H1 (cell line): ENCODE measurements at regions not wholly inside any gene's neighbourhood (a gene's known extent, or its start where the extent isn't known, plus 50 kb on each side); places are given as distances from the start of the nearest gene placed in this dataset.

Experiments used
- E2F6 ChIP-seq: IDR thresholded peaks from 2 replicates; pipeline ENCODE4 v1.6.1; 2012; ENCODE audit warnings: inconsistent platforms
- POU5F1 ChIP-seq: IDR thresholded peaks from 2 replicates; pipeline ENCODE4 v1.6.1; 2011; ENCODE audit warnings: low read depth, mild to moderate bottlenecking, low read length, moderate library complexity
- RBBP5 ChIP-seq: IDR thresholded peaks from 2 replicates; pipeline ENCODE4 v1.7.1; 2012; ENCODE audit warnings: low read depth, mild to moderate bottlenecking, inconsistent platforms, low read length, moderate library complexity, borderline replicate concordance
- SUZ12 ChIP-seq: fragments of 200-600 bp; sonication (generic); IDR thresholded peaks from 2 replicates; pipeline ENCODE4 v1.6.1; 2012; ENCODE audit warnings: mild to moderate bottlenecking, inconsistent platforms, low read length, moderate library complexity, mixed read lengths
- YY1 ChIP-seq: IDR thresholded peaks from 2 replicates; pipeline ENCODE4 v1.6.1; 2011; ENCODE audit warnings: low read depth, mild to moderate bottlenecking, low read length

GRCh38 chr11:116123739-116124138, 619.5 kb upstream of the CADM1 start (continued):
- no peak for TF ChIP-seq RBBP5
- TF ChIP-seq E2F6: no peak
- no peak for TF ChIP-seq SUZ12
- no peak for TF ChIP-seq YY1
- no peak for TF ChIP-seq POU5F1
- TF ChIP-seq, all 59 proteins: peak for 0
